Liver (tissue), 3 donors: ENCODE measurements at regions not wholly inside any gene's neighbourhood (a gene's known extent, or its start where the extent isn't known, plus 50 kb on each side); places are given as distances from the start of the nearest gene placed in this dataset.

Source experiments
- ATF3 ChIP-seq: IDR thresholded peaks from 2 replicates; pipeline ENCODE4 v1.6.1; 2016; ENCODE audit warnings: antibody characterized with exemption
- EGR1 ChIP-seq, 2 donors: IDR thresholded peaks; 2 replicates each; pipeline ENCODE4 v1.6.1; 2016 to 2018; ENCODE audit warnings: antibody characterized with exemption in 2 of 2, low read depth in 2 of 2
- JUND ChIP-seq, 2 donors: IDR thresholded peaks; 2 replicates each; pipeline ENCODE4 v1.6.1; 2016; ENCODE audit warnings: antibody characterized with exemption in 2 of 2
- MAX ChIP-seq: IDR thresholded peaks from 2 replicates; pipeline ENCODE4 v1.6.1; 2016; ENCODE audit warnings: antibody characterized with exemption
- RXRA ChIP-seq, 2 donors: IDR thresholded peaks; 2 replicates each; pipeline ENCODE4 v1.6.1; 2017 to 2018; ENCODE audit warnings: antibody characterized with exemption in 2 of 2, mild to moderate bottlenecking in 1 of 2
- SP1 ChIP-seq: IDR thresholded peaks from 2 replicates; pipeline ENCODE4 v1.6.1; 2018; ENCODE audit warnings: antibody characterized with exemption, mild to moderate bottlenecking
- TAF1 ChIP-seq: conservative IDR thresholded peaks from 2 replicates; pipeline ENCODE4 v1.6.1; 2016; ENCODE audit warnings: antibody characterized with exemption, mild to moderate bottlenecking
- YY1 ChIP-seq: IDR thresholded peaks from 2 replicates; pipeline ENCODE4 v1.6.1; 2016; ENCODE audit warnings: antibody characterized with exemption, mild to moderate bottlenecking
- TF ChIP-seq, protein P1 (sequence below): fragments of 150-350 bp; IDR thresholded peaks from 2 replicates; pipeline ENCODE4 v1.5.1; 2017; ENCODE audit warnings: improper control_type of control experiment, low read depth, low read length; ENCODE audit not compliant: missing input control
- donor health status: healthy.
- donor health status: healthy.

GRCh38 chr3:194852831-194853508 is 167.3 kb downstream of the FAM43A start:
- TF ChIP-seq YY1 (no peak), JUND (IDR thresholded peaks at IDR 0.05) (no peak), ATF3 (no peak), EGR1 (IDR thresholded peaks at IDR 0.05; ENCODE audit: low read depth in 2 of 2) (no peak), TAF1 (no peak), RXRA (IDR thresholded peaks at IDR 0.05) (no peak), MAX (no peak), SP1 (no peak)
- TF ChIP-seq, protein P1, sequence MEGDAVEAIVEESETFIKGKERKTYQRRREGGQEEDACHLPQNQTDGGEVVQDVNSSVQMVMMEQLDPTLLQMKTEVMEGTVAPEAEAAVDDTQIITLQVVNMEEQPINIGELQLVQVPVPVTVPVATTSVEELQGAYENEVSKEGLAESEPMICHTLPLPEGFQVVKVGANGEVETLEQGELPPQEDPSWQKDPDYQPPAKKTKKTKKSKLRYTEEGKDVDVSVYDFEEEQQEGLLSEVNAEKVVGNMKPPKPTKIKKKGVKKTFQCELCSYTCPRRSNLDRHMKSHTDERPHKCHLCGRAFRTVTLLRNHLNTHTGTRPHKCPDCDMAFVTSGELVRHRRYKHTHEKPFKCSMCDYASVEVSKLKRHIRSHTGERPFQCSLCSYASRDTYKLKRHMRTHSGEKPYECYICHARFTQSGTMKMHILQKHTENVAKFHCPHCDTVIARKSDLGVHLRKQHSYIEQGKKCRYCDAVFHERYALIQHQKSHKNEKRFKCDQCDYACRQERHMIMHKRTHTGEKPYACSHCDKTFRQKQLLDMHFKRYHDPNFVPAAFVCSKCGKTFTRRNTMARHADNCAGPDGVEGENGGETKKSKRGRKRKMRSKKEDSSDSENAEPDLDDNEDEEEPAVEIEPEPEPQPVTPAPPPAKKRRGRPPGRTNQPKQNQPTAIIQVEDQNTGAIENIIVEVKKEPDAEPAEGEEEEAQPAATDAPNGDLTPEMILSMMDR, result no peak
